ENCODE measurements at regions not wholly inside any gene's neighbourhood (a gene's known extent, or its start where the extent isn't known, plus 50 kb on each side); places are given as distances from the start of the nearest gene placed in this dataset.

- TF ChIP-seq CTCF (IDR thresholded peaks at IDR 0.05; ENCODE audit: low read length) = no peak
- TF ChIP-seq EZH2 (optimal IDR thresholded peaks at IDR 0.05; ENCODE audit: low read depth, low read length) = no peak
- no peak for TF ChIP-seq EZH2phosphoT487 (IDR thresholded peaks at IDR 0.05; ENCODE audit: low read length)
- Histone ChIP-seq H3K9me2 (replicated peaks; ENCODE audit: insufficient read depth, low read length) (no peaks in the 10 kb centered on the region), H3K27ac (ENCODE audit: low read length) (no peak overlapping the region), H3K4me3 (ENCODE audit: low read length) (no peak overlapping the region), H3F3A (ENCODE audit: insufficient read depth, low read length) (no peaks in the 10 kb centered on the region), H4K20me1 (ENCODE audit: insufficient read depth, low read length) (no peaks in the 10 kb centered on the region), H3K4me1 (ENCODE audit: low read length) (no peaks in the 10 kb centered on the region), H3K27me3 (replicated peaks; ENCODE audit: insufficient read depth, low read length) (no peaks in the 10 kb centered on the region), H2AFZ (ENCODE audit: low read length) (no peak overlapping the region), H3K9me3 (replicated peaks; ENCODE audit: insufficient read depth, low read length) (no peaks in the 10 kb centered on the region), H3K79me2 (ENCODE audit: low read length) (no peaks in the 10 kb centered on the region), H3K4me2 (ENCODE audit: low read depth, low read length) (no peak overlapping the region), H3K9ac (ENCODE audit: low read length) (no peak overlapping the region), H3K36me3 (replicated peaks; ENCODE audit: insufficient read depth, low read length) (no peaks in the 10 kb centered on the region)
- no peak for DNase-seq
Measured at GRCh38 chr7:132691201-132691600, 114.9 kb upstream of the PLXNA4 start.

DNA sequence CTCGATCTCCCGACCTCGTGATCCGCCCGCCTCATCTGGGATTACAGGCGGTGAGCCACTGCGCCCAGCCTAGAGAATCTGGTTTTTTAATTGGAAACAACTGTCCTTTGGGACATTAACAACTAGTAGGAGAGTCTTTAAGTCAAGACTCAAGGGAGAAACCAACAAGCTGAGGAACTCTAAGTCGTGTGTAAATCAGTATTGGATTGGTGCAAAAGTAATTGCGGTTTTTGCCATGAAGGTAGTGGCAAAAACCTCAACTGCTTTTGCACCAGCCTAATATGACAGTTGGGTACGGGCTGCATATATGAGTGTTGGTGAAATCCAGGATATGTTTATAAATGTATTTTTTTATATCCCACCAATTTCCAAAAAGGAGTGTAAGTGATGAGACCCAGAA is 113.9 kb upstream of the PLXNA4 start:
- no peak for TF ChIP-seq CTCF (IDR thresholded peaks at IDR 0.05; ENCODE audit: low read length)
- TF ChIP-seq EZH2phosphoT487 (IDR thresholded peaks at IDR 0.05; ENCODE audit: low read length) = no peak
- no peak for TF ChIP-seq EZH2 (optimal IDR thresholded peaks at IDR 0.05; ENCODE audit: low read depth, low read length)
- Histone ChIP-seq H3K9me2 (replicated peaks; ENCODE audit: insufficient read depth, low read length) (no peaks in the 10 kb centered on the region), H4K20me1 (ENCODE audit: insufficient read depth, low read length) (no peaks in the 10 kb centered on the region), H3K27me3 (replicated peaks; ENCODE audit: insufficient read depth, low read length) (no peaks in the 10 kb centered on the region), H3K79me2 (ENCODE audit: low read length) (no peaks in the 10 kb centered on the region), H3K9me3 (replicated peaks; ENCODE audit: insufficient read depth, low read length) (no peaks in the 10 kb centered on the region), H3K4me1 (ENCODE audit: low read length) (no peaks in the 10 kb centered on the region), H3K9ac (ENCODE audit: low read length) (no peak overlapping the region), H3K27ac (ENCODE audit: low read length) (no peak overlapping the region), H2AFZ (ENCODE audit: low read length) (no peak overlapping the region), H3K4me2 (ENCODE audit: low read depth, low read length) (no peak overlapping the region), H3K36me3 (replicated peaks; ENCODE audit: insufficient read depth, low read length) (no peaks in the 10 kb centered on the region), H3F3A (ENCODE audit: insufficient read depth, low read length) (no peaks in the 10 kb centered on the region), H3K4me3 (ENCODE audit: low read length) (no peak overlapping the region)
- DNase-seq = no peak

GRCh38 chr7:132687981-132688383 is 111.7 kb upstream of the PLXNA4 start:
- Histone ChIP-seq H3K27ac (ENCODE audit: low read length) (no peak overlapping the region), H3K4me1 (ENCODE audit: low read length) (no peaks in the 10 kb centered on the region), H3K36me3 (replicated peaks; ENCODE audit: insufficient read depth, low read length) (no peaks in the 10 kb centered on the region), H3K27me3 (replicated peaks; ENCODE audit: insufficient read depth, low read length) (no peaks in the 10 kb centered on the region), H4K20me1 (ENCODE audit: insufficient read depth, low read length) (no peaks in the 10 kb centered on the region), H3K79me2 (ENCODE audit: low read length) (no peaks in the 10 kb centered on the region), H3F3A (ENCODE audit: insufficient read depth, low read length) (no peaks in the 10 kb centered on the region), H3K9ac (ENCODE audit: low read length) (no peak overlapping the region), H2AFZ (ENCODE audit: low read length) (no peak overlapping the region), H3K9me2 (replicated peaks; ENCODE audit: insufficient read depth, low read length) (no peaks in the 10 kb centered on the region), H3K4me2 (ENCODE audit: low read depth, low read length) (no peak overlapping the region), H3K4me3 (ENCODE audit: low read length) (no peak overlapping the region), H3K9me3 (replicated peaks; ENCODE audit: insufficient read depth, low read length) (no peaks in the 10 kb centered on the region)
- no peak for DNase-seq
- TF ChIP-seq CTCF (IDR thresholded peaks at IDR 0.05; ENCODE audit: low read length) (no peak), EZH2phosphoT487 (IDR thresholded peaks at IDR 0.05; ENCODE audit: low read length) (no peak), EZH2 (optimal IDR thresholded peaks at IDR 0.05; ENCODE audit: low read depth, low read length) (no peak)

Data from MM.1S (cell line).